Esophagus muscularis mucosa (tissue), 4 donors: ENCODE measurements at regions not wholly inside any gene's neighbourhood (a gene's known extent, or its start where the extent isn't known, plus 50 kb on each side); places are given as distances from the start of the nearest gene placed in this dataset.

Experiments
- DNase-seq: peaks from one replicate; pipeline ENCODE4 v3.0.0-alpha.2; 2017; ENCODE audit errors: extremely low spot score
- H3K27ac ChIP-seq, 4 donors: fragments of 200-600 bp; sonication (generic); replicated peaks in 1 of 4; 1 replicate in 3 of 4; 2 replicates in 1 of 4; pipeline ENCODE4 v1.5.1; 2016 to 2019; ENCODE audit warnings: mild to moderate bottlenecking in 1 of 4
- H3K27me3 ChIP-seq, 4 donors: fragments of 200-600 bp; sonication (generic); one replicate each; pipeline versions ENCODE4 v1.5.1 to v1.6.0; 2016 to 2019
- H3K36me3 ChIP-seq, 4 donors: fragments of 200-600 bp; sonication (generic); one replicate each; pipeline ENCODE4 v1.5.1; 2016 to 2019
- H3K4me1 ChIP-seq, 4 donors: fragments of 200-600 bp; sonication (generic); one replicate each; pipeline ENCODE4 v1.5.1; 2016 to 2019
- H3K4me3 ChIP-seq, 4 donors: fragments of 200-600 bp; sonication (generic); 1 replicate in 2 of 4; 2 replicates in 2 of 4; pipeline ENCODE4 v1.5.1; 2016 to 2019; ENCODE audit warnings: mild to moderate bottlenecking in 4 of 4, moderate library complexity in 1 of 4
- H3K9me3 ChIP-seq, 4 donors: fragments of 200-600 bp; sonication (generic); 1 replicate in 3 of 4; 2 replicates in 1 of 4; pipeline ENCODE4 v1.5.1; 2016 to 2019
- CTCF ChIP-seq, 3 experiments: fragments of 200-600 bp in 2 of 3; fragments of 450-650 bp in 1 of 3; sonication (generic) in 2 of 3; IDR thresholded peaks; one replicate each; pipeline ENCODE4 v1.5.1; 2017 to 2019; ENCODE audit warnings: antibody characterized with exemption in 3 of 3, mild to moderate bottlenecking in 2 of 3, moderate library complexity in 1 of 3
- EP300 ChIP-seq: sonication (generic); formaldehyde crosslinking; IDR thresholded peaks from one replicate; pipeline ENCODE4 v1.6.1; 2017; ENCODE audit warnings: antibody characterized with exemption
- POLR2A ChIP-seq: fragments of 450-650 bp; IDR thresholded peaks from one replicate; pipeline ENCODE4 v1.6.1; 2017; ENCODE audit warnings: antibody characterized with exemption, moderate library complexity, mild to moderate bottlenecking, low read depth
- POLR2AphosphoS5 ChIP-seq, 2 donors: sonication (generic); formaldehyde crosslinking; IDR thresholded peaks; one replicate each; pipeline ENCODE4 v1.6.1; 2017; ENCODE audit warnings: antibody characterized with exemption in 2 of 2
- WGBS: methylation state at CpG from one replicate; pipeline ENCODE4 v1.1.5; 2018; 5-methylcytosine and 5-hydroxymethylcytosine counted together
- intact Hi-C: fragments of 100-400 bp; cut with DNase I; formaldehyde crosslinking; loops from one replicate; pipeline ENCODE4 v1.15.1; 2023

DNA sequence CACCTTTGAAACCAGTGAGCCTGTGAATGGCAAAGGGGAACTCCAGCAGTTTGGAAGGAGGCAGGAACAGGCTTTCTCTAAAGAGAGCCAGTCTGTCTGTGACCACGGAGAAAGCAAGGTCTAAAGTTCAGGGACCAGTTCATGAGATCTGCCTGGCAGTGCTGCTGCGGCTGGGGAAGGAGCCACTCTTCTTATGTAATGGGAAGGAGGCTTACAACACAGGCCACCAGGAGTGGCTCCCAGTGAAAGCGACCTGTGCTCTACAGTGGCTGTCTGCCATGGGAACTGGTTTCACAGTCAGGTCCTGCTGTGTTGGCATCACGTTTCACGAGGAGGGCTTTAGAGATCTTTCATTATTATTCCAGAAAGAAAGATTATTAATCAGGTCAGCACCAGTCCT lies 291.9 kb upstream of the PRDM1 start:
- no peak overlapping the region for H3K27ac ChIP-seq
- TF ChIP-seq CTCF (IDR thresholded peaks at IDR 0.05) (no peak), EP300 (no peak), POLR2A (no peak), POLR2AphosphoS5 (IDR thresholded peaks at IDR 0.05) (no peak)
- no peak overlapping the region for H3K4me3 ChIP-seq
- H3K27me3 ChIP-seq, result no peaks in the 10 kb centered on the region
- WGBS, result 38% methylated on average over 5 of the region's 5 CpGs
- H3K4me1 ChIP-seq, result peaks cover 15 to 26% (median 17%) of the 10 kb centered on the region in 4 donors
- DNase-seq, result no peak
- H3K36me3 ChIP-seq, result no peaks in the 10 kb centered on the region
- intact Hi-C loops, result no loop called here
- H3K9me3 ChIP-seq, result no peaks in the 10 kb centered on the region

GRCh38 chr6:105793130-105793529 lies 293.0 kb upstream of the PRDM1 start:
- intact Hi-C loops, result no loop called here
- no peak for DNase-seq
- Histone ChIP-seq H3K9me3 (no peaks in the 10 kb centered on the region), H3K36me3 (no peaks in the 10 kb centered on the region), H3K4me3 (no peak overlapping the region), H3K27ac (no peak overlapping the region), H3K27me3 (no peaks in the 10 kb centered on the region), H3K4me1 (peaks cover 6 to 15% (median 7%) of the 10 kb centered on the region in 4 donors)
- 63% methylated on average over 4 of the region's 4 CpGs for WGBS
- TF ChIP-seq POLR2A (no peak), CTCF (IDR thresholded peaks at IDR 0.05) (no peak), EP300 (no peak), POLR2AphosphoS5 (IDR thresholded peaks at IDR 0.05) (no peak)

DNA sequence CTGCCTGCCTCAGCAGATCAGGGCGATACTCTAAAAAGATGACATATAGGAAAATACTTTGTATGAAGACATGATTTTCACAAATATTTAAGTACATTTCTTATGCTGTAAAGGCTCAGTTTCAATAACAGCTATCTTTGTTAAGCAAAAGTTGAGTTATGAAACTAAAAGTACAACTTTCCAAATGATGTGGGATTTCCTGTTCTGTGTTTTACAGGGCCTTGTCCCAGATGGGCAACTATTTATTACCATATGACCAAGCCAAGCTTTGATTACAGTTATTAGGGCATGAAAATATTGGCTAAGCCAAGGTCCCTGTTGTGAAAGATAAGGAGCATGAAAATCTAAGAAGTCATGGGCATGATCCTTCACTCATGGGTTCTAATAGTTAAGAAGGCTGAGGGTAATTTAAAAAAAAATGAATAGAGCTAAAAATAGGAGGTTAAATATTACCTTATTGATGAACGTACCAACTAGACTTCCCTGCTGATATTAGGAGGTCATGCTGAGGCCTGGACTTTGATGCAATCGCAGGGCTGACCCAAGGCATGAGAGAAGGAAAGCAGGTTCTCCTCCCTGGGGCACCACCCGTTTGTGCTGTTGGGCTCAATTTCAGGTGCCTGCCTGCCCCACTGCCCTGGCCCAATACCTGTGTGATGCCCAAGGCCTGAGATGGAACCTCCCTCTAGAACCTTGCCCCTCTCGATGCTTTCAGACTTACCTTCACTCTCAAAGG lies 294.4 kb upstream of the PRDM1 start:
- Histone ChIP-seq H3K36me3 (no peaks in the 10 kb centered on the region), H3K4me1 (peaks cover 0 to 8% (median 0%) of the 10 kb centered on the region in 4 donors), H3K9me3 (no peaks in the 10 kb centered on the region), H3K27me3 (no peaks in the 10 kb centered on the region), H3K4me3 (no peak overlapping the region), H3K27ac (no peak overlapping the region)
- 67% methylated on average over 5 of the region's 5 CpGs for WGBS
- intact Hi-C loops, result no loop called here
- TF ChIP-seq POLR2AphosphoS5 (IDR thresholded peaks at IDR 0.05) (no peak), CTCF (IDR thresholded peaks at IDR 0.05) (no peak), EP300 (no peak), POLR2A (no peak)
- no peak for DNase-seq

DNA sequence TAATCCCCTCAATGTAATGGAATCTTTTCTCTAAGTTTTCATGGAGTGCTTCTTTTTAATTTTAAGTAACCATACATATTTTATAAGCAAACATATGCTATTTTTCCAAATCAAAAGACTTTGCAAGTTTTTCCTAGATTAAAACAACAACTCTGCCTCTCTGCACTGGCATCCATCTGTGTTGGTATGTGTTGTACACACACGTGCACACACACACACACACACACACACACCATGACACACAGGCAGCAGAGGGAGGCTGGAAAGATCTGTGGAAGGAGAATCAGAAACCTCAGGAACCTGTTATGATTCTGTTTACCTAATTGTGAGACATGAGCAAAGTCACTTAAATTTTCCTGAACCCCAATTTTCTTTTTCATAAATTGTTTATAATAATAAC lies 295.0 kb upstream of the PRDM1 start:
- Histone ChIP-seq H3K9me3 (no peaks in the 10 kb centered on the region), H3K27me3 (no peaks in the 10 kb centered on the region), H3K4me3 (no peak overlapping the region), H3K36me3 (no peaks in the 10 kb centered on the region), H3K4me1 (peaks cover 0 to 8% (median 0%) of the 10 kb centered on the region in 4 donors), H3K27ac (no peak overlapping the region)
- no peak for DNase-seq
- intact Hi-C loops, result no loop called here
- WGBS, result 94% methylated on average over 1 of the region's 1 CpG
- no peak for TF ChIP-seq EP300
- no peak for TF ChIP-seq CTCF (IDR thresholded peaks at IDR 0.05)
- no peak for TF ChIP-seq POLR2A
- no peak for TF ChIP-seq POLR2AphosphoS5 (IDR thresholded peaks at IDR 0.05)

- no peak for TF ChIP-seq POLR2AphosphoS5 (IDR thresholded peaks at IDR 0.05)
- no peak for TF ChIP-seq POLR2A
- TF ChIP-seq EP300, result no peak
- TF ChIP-seq CTCF (IDR thresholded peaks at IDR 0.05), result no peak
- Histone ChIP-seq H3K27me3 (no peaks in the 10 kb centered on the region), H3K4me3 (no peak overlapping the region), H3K27ac (no peak overlapping the region), H3K9me3 (no peaks in the 10 kb centered on the region), H3K4me1 (peaks cover 0 to 8% (median 0%) of the 10 kb centered on the region in 4 donors), H3K36me3 (no peaks in the 10 kb centered on the region)
- intact Hi-C loops, result no loop called here
- 58% methylated on average over 1 of the region's 1 CpG for WGBS
- DNase-seq, result no peak
These were observed 295.5 kb upstream of the PRDM1 start for GRCh38 chr6:105790635-105791034.
